WTC11 (cell line): ENCODE measurements at regions not wholly inside any gene's neighbourhood (a gene's known extent, or its start where the extent isn't known, plus 50 kb on each side); places are given as distances from the start of the nearest gene placed in this dataset.
"Not testable (repeated sequence)": the region's sequence is repeated elsewhere in the genome, so short reads cannot be mapped to it uniquely, and the experiment has no call there.

Experiments
- ATAC-seq: fragments of 200-7000 bp; cut with Tn5 transposase; 2 replicates; pipeline ENCODE4 v1.10.0; 2021; ENCODE audit warnings: mild to moderate bottlenecking, moderate library complexity
- CTCF ChIA-PET: fragments of 300-600 bp; sonication (Branson Sonifier 250); formaldehyde crosslinking; loops from one replicate; lab custom pipeline; 2021; ENCODE audit warnings: antibody characterized with exemption; lab: Charles Lee
- POLR2A ChIA-PET: fragments of 350-600 bp; sonication (Branson Sonifier 250); formaldehyde crosslinking; loops from one replicate; lab custom pipeline; 2021; ENCODE audit warnings: antibody characterized with exemption; lab: Charles Lee
- DNase-seq: peaks from one replicate; pipeline ENCODE4 v3.0.0; 2021; ENCODE audit warnings: low spot score
- H3K27ac Mint-ChIP-seq: 2 replicates; pipeline ENCODE4 v1.8.0; 2021; ENCODE audit warnings: mixed read lengths
- H3K27me3 Mint-ChIP-seq: 2 replicates; pipeline ENCODE4 v1.8.0; 2021; ENCODE audit warnings: low read depth, mild to moderate bottlenecking, moderate library complexity, mixed read lengths
- H3K36me3 Mint-ChIP-seq: 2 replicates; pipeline ENCODE4 v1.8.0; 2021; ENCODE audit warnings: mixed read lengths
- H3K4me1 Mint-ChIP-seq: 2 replicates; pipeline ENCODE4 v1.8.0; 2022; ENCODE audit warnings: mixed read lengths
- H3K4me3 Mint-ChIP-seq: 2 replicates; pipeline ENCODE4 v1.8.0; 2021; ENCODE audit warnings: mild to moderate bottlenecking, moderate library complexity, mixed read lengths
- H3K9me3 Mint-ChIP-seq: 2 replicates; pipeline ENCODE4 v1.8.0; 2021; ENCODE audit warnings: mixed read lengths
- ATF2 ChIP-seq: sonication (generic); formaldehyde crosslinking; IDR thresholded peaks from 2 replicates; pipeline ENCODE4 v1.8.1; 2022; ENCODE audit warnings: low read depth, missing genetic modification reagents, borderline replicate concordance
- E2F4 ChIP-seq: sonication (generic); formaldehyde crosslinking; IDR thresholded peaks from 2 replicates; pipeline ENCODE4 v1.8.1; 2022; ENCODE audit warnings: low read depth, mild to moderate bottlenecking, moderate library complexity, missing genetic modification reagents, borderline replicate concordance
- FOXP4 ChIP-seq: sonication (generic); formaldehyde crosslinking; IDR thresholded peaks from 2 replicates; pipeline ENCODE4 v1.8.0; 2022; ENCODE audit warnings: mild to moderate bottlenecking, missing genetic modification reagents
- MXD4 ChIP-seq: fragments of 250-450 bp; sonication (Bioruptor Pico); IDR thresholded peaks from 2 replicates; pipeline ENCODE4 v1.8.0; 2021; ENCODE audit warnings: mild to moderate bottlenecking, moderate library complexity, borderline replicate concordance
- SMAD4 ChIP-seq: sonication (generic); formaldehyde crosslinking; IDR thresholded peaks from 2 replicates; pipeline ENCODE4 v1.8.0; 2022; ENCODE audit warnings: mild to moderate bottlenecking, missing genetic modification reagents
- ZMAT4 ChIP-seq: fragments of 250-450 bp; sonication (Bioruptor Pico); IDR thresholded peaks from 2 replicates; pipeline ENCODE4 v1.9.0; 2021; ENCODE audit warnings: mild to moderate bottlenecking
- ZNF416 ChIP-seq: fragments of 250-450 bp; sonication (Bioruptor Pico); IDR thresholded peaks from 2 replicates; pipeline ENCODE4 v1.9.0; 2021; ENCODE audit warnings: mild to moderate bottlenecking, inconsistent platforms
- TF ChIP-seq, protein P1 (sequence below): sonication (generic); formaldehyde crosslinking; IDR thresholded peaks from 2 replicates; pipeline ENCODE4 v1.8.0; 2023; ENCODE audit warnings: missing genetic modification reagents, mild to moderate bottlenecking, borderline replicate concordance

- Mint-ChIP-seq H3K36me3 (peaks cover 30% of the 10 kb centered on the region), H3K27me3 (no peaks in the 10 kb centered on the region; the same call in 1 of the 2 replicates), H3K4me1 (peaks cover 7% of the 10 kb centered on the region), H3K27ac (no peak overlapping the region), H3K9me3 (peaks cover 44% of the 10 kb centered on the region)
- ATAC-seq (no peak), DNase-seq (no peak)
- POLR2A ChIA-PET: no interaction called here
- TF ChIP-seq SMAD4 (CRISPR knock-in tag) (no peak), FOXP4 (no peak), ZMAT4 (CRISPR knock-in tag) (no peak), MXD4 (CRISPR knock-in tag) (no peak), ATF2 (CRISPR knock-in tag) (no peak)
- TF ChIP-seq, all 79 proteins: peak for 0
- CTCF ChIA-PET: no interaction called here
- H3K4me3 Mint-ChIP-seq: no peak overlapping the region
Measured at GRCh38 chr2:200121931-200122330, 166.5 kb downstream of the MAIP1 start.

- ChIA-PET CTCF (no interaction called here), POLR2A (no interaction called here)
- DNase-seq (no peak), ATAC-seq (no peak)
- H3K4me1 Mint-ChIP-seq: peaks cover 13% of the 10 kb centered on the region
- H3K4me3 Mint-ChIP-seq: no peak overlapping the region
- peaks cover 40% of the 10 kb centered on the region for H3K9me3 Mint-ChIP-seq
- TF ChIP-seq, protein P1, sequence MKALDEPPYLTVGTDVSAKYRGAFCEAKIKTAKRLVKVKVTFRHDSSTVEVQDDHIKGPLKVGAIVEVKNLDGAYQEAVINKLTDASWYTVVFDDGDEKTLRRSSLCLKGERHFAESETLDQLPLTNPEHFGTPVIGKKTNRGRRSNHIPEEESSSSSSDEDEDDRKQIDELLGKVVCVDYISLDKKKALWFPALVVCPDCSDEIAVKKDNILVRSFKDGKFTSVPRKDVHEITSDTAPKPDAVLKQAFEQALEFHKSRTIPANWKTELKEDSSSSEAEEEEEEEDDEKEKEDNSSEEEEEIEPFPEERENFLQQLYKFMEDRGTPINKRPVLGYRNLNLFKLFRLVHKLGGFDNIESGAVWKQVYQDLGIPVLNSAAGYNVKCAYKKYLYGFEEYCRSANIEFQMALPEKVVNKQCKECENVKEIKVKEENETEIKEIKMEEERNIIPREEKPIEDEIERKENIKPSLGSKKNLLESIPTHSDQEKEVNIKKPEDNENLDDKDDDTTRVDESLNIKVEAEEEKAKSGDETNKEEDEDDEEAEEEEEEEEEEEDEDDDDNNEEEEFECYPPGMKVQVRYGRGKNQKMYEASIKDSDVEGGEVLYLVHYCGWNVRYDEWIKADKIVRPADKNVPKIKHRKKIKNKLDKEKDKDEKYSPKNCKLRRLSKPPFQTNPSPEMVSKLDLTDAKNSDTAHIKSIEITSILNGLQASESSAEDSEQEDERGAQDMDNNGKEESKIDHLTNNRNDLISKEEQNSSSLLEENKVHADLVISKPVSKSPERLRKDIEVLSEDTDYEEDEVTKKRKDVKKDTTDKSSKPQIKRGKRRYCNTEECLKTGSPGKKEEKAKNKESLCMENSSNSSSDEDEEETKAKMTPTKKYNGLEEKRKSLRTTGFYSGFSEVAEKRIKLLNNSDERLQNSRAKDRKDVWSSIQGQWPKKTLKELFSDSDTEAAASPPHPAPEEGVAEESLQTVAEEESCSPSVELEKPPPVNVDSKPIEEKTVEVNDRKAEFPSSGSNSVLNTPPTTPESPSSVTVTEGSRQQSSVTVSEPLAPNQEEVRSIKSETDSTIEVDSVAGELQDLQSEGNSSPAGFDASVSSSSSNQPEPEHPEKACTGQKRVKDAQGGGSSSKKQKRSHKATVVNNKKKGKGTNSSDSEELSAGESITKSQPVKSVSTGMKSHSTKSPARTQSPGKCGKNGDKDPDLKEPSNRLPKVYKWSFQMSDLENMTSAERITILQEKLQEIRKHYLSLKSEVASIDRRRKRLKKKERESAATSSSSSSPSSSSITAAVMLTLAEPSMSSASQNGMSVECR: no peak
- TF ChIP-seq E2F4 (CRISPR knock-in tag) (no peak), ZNF416 (CRISPR knock-in tag) (no peak)
- H3K36me3 Mint-ChIP-seq: peaks cover 30% of the 10 kb centered on the region
- no peaks in the 10 kb centered on the region; the same call in 1 of the 2 replicates for H3K27me3 Mint-ChIP-seq
- H3K27ac Mint-ChIP-seq: no peak overlapping the region
Measured at GRCh38 chr2:200122683-200123082, 167.3 kb downstream of the MAIP1 start.

DNA sequence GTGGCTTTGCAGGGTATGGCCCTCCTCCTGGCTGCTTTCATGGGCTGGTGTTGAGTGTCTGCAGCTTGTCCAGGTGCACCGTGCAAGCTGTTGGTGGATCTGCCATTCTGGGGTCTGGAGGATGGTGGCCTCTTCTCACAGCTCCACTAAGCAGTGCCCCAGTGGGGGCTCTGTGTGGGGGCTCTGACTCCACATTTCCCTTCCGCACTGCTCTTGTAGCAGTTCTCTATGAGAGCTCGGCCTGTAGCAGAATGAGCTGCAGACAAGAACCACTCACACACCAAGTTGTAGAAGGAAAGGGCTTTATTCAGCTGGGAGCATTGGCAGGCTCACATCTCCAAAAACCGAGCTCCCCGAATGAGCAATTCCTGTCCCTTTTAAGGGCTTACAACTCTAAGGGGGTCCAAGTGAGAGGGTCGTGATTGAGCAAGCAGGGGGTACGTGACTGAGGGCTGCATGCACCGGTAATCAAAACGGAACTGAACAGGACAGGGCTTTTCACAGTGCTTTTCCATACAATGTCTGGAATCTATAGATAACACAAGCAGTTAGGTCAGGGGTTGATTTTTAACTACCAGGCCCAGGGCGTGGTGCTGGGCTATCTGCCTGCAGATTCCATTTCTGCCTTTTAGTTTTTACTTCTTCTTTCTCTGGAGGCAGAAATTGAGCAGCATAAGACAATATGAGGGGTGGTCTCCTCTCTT is 169.4 kb downstream of the MAIP1 start:
- H3K27ac Mint-ChIP-seq, POLR2A ChIA-PET: not testable (repeated sequence)

More for the DNA sequence above, 169.4 kb downstream of the MAIP1 start:
- H3K36me3 Mint-ChIP-seq: peaks cover 24% of the 10 kb centered on the region
- ATAC-seq, CTCF ChIA-PET, H3K27me3 Mint-ChIP-seq, DNase-seq, H3K4me3 Mint-ChIP-seq: not testable (repeated sequence)
- peaks cover 20% of the 10 kb centered on the region for H3K4me1 Mint-ChIP-seq
- H3K9me3 Mint-ChIP-seq: peaks cover 35% of the 10 kb centered on the region
